Breast epithelium (tissue), 3 donors: ENCODE measurements at regions not wholly inside any gene's neighbourhood (a gene's known extent, or its start where the extent isn't known, plus 50 kb on each side); places are given as distances from the start of the nearest gene placed in this dataset.

Experiments used
- CTCF ChIP-seq, 3 donors: fragments of 450-650 bp; IDR thresholded peaks; one replicate each; pipeline ENCODE4 v1.5.1; 2016 to 2017; ENCODE audit warnings: antibody characterized with exemption in 3 of 3, mild to moderate bottlenecking in 3 of 3, moderate library complexity in 3 of 3
- POLR2A ChIP-seq: fragments of 450-650 bp; IDR thresholded peaks from one replicate; pipeline ENCODE4 v1.6.1; 2016; ENCODE audit warnings: antibody characterized with exemption, mild to moderate bottlenecking, moderate library complexity

GRCh38 chr9:647522-647921 is 194.0 kb upstream of the DMRT1 start:
- TF ChIP-seq CTCF (IDR thresholded peaks at IDR 0.05) (no peak), POLR2A (no peak)
